Prostate gland (tissue), 2 donors: ENCODE measurements at regions not wholly inside any gene's neighbourhood (a gene's known extent, or its start where the extent isn't known, plus 50 kb on each side); places are given as distances from the start of the nearest gene placed in this dataset.

Source experiments
- CTCF ChIP-seq, 4 experiments: fragments of 200-600 bp in 2 of 4; fragments of 450-650 bp in 2 of 4; sonication (generic) in 2 of 4; IDR thresholded peaks; 1 replicate in 3 of 4; 2 replicates in 1 of 4; pipeline ENCODE4 v1.5.1; 2016 to 2019; ENCODE audit warnings: antibody characterized with exemption in 4 of 4, mild to moderate bottlenecking in 2 of 4, moderate library complexity in 2 of 4
- POLR2A ChIP-seq: fragments of 450-650 bp; IDR thresholded peaks from one replicate; pipeline ENCODE4 v1.6.1; 2016; ENCODE audit warnings: antibody characterized with exemption, mild to moderate bottlenecking
- POLR2AphosphoS5 ChIP-seq: sonication (generic); formaldehyde crosslinking; IDR thresholded peaks from one replicate; pipeline ENCODE4 v1.6.1; 2017; ENCODE audit warnings: antibody characterized with exemption

DNA sequence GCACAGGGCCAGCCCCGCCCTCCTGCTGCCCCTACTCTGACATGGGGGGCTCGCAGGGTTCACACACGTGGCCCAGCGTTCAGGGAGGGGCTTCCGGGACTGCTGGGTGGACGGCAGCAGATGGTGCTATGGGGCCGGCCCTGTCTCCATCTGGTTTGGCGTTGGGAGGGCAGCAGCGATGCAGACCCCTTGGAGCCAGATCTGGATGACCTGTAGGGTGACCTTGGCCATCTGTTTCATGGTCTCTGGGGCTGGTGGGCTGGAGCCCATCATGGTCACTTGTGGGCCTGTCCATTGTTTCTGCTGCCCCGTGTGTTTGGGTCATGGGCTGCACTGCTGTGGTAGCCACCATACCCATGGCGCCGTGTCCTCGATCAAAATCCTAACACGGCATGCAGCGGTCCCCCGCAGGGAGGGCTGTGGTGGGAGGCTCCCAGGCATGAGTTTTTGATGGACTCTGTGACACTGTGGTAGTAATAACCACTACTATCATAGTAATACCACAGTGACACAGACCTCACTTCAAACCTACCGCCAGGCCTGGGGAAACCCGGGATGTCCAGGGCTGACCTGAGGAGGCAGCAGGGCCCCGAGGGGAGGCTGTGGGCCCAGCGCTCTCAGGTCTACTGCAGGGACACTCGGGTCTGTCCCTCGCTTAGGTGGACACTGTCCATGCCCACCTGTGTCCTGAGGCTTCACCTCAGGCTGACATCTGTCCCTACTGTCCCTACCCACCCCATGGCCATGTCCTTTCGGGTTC is 359.4 kb downstream of the TMEM121 start:
- no peak for TF ChIP-seq CTCF (IDR thresholded peaks at IDR 0.05)
- no peak for TF ChIP-seq POLR2AphosphoS5
- TF ChIP-seq POLR2A = no peak
